SJSA1 (cell line): ENCODE measurements at regions not wholly inside any gene's neighbourhood (a gene's known extent, or its start where the extent isn't known, plus 50 kb on each side); places are given as distances from the start of the nearest gene placed in this dataset.

Experiments used
- DNase-seq, 2 experiments: peaks; one replicate each; pipeline ENCODE4 v3.0.0-alpha.2; 2015 to 2020; ENCODE audit warnings: low spot score in 2 of 2, low read depth in 1 of 2
- H3K27ac ChIP-seq: fragments of 250-450 bp; sonication (Bioruptor Pico); 2 replicates; pipeline ENCODE4 v1.5.1; 2020; ENCODE audit warnings: mild to moderate bottlenecking, moderate library complexity
- H3K27me3 ChIP-seq: fragments of 250-450 bp; sonication (Bioruptor Pico); replicated peaks from 2 replicates; pipeline ENCODE4 v1.5.1; 2020; ENCODE audit warnings: mild to moderate bottlenecking, moderate library complexity
- H3K36me3 ChIP-seq: fragments of 250-450 bp; sonication (Bioruptor Pico); 2 replicates; pipeline ENCODE4 v1.5.1; 2020; ENCODE audit warnings: mild to moderate bottlenecking
- H3K4me1 ChIP-seq: fragments of 250-450 bp; sonication (Bioruptor Pico); replicated peaks from 2 replicates; pipeline ENCODE4 v1.6.1; 2021; ENCODE audit warnings: mild to moderate bottlenecking
- H3K4me3 ChIP-seq: fragments of 250-450 bp; sonication (Bioruptor Pico); 2 replicates; pipeline ENCODE4 v1.5.1; 2020; ENCODE audit warnings: mild to moderate bottlenecking
- H3K9me3 ChIP-seq: fragments of 250-450 bp; sonication (Bioruptor Pico); replicated peaks from 2 replicates; pipeline ENCODE4 v1.5.1; 2020; ENCODE audit warnings: mild to moderate bottlenecking

GRCh38 chr6:92879526-92879925 lies 539.8 kb downstream of the EPHA7 start:
- Histone ChIP-seq H3K9me3 (0 out of 2 replicates have a peak, but pooled peaks cover 4% of the 10 kb centered on the region), H3K27ac (no peak overlapping the region), H3K36me3 (no peaks in the 10 kb centered on the region), H3K27me3 (no peaks in the 10 kb centered on the region), H3K4me1 (no peaks in the 10 kb centered on the region), H3K4me3 (no peak overlapping the region)
- no peak for DNase-seq

- Histone ChIP-seq H3K27me3 (no peaks in the 10 kb centered on the region), H3K27ac (no peak overlapping the region), H3K9me3 (no peaks in the 10 kb centered on the region), H3K36me3 (no peaks in the 10 kb centered on the region), H3K4me1 (no peaks in the 10 kb centered on the region), H3K4me3 (no peak overlapping the region)
- DNase-seq = no peak
Measured at GRCh38 chr6:92864966-92865555, 554.3 kb downstream of the EPHA7 start.

- DNase-seq = no peak
- Histone ChIP-seq H3K27ac (no peak overlapping the region), H3K4me1 (no peaks in the 10 kb centered on the region), H3K36me3 (no peaks in the 10 kb centered on the region), H3K9me3 (peaks cover 3% of the 10 kb centered on the region; the same call in 1 of the 2 replicates), H3K4me3 (no peak overlapping the region), H3K27me3 (no peaks in the 10 kb centered on the region)
Measured at GRCh38 chr6:92849636-92850035, 569.7 kb downstream of the EPHA7 start.

GRCh38 chr6:92848901-92849300 lies 570.5 kb downstream of the EPHA7 start:
- no peaks in the 10 kb centered on the region for H3K36me3 ChIP-seq
- no peak overlapping the region for H3K27ac ChIP-seq
- H3K9me3 ChIP-seq = peaks cover 3% of the 10 kb centered on the region; the same call in 1 of the 2 replicates
- no peak overlapping the region for H3K4me3 ChIP-seq
- no peaks in the 10 kb centered on the region for H3K27me3 ChIP-seq
- no peak for DNase-seq
- H3K4me1 ChIP-seq = no peaks in the 10 kb centered on the region

- no peak overlapping the region for H3K27ac ChIP-seq
- H3K4me1 ChIP-seq = no peaks in the 10 kb centered on the region
- H3K36me3 ChIP-seq = no peaks in the 10 kb centered on the region
- H3K27me3 ChIP-seq = no peaks in the 10 kb centered on the region
- H3K4me3 ChIP-seq = no peak overlapping the region
- peaks cover 3% of the 10 kb centered on the region; the same call in 1 of the 2 replicates for H3K9me3 ChIP-seq
- DNase-seq = no peak
Measured at GRCh38 chr6:92848459-92848858, 570.9 kb downstream of the EPHA7 start.

- no peak for DNase-seq
- peaks cover 3% of the 10 kb centered on the region; the same call in 1 of the 2 replicates for H3K9me3 ChIP-seq
- H3K27ac ChIP-seq = no peak overlapping the region
- H3K4me3 ChIP-seq = no peak overlapping the region
- no peaks in the 10 kb centered on the region for H3K27me3 ChIP-seq
- no peaks in the 10 kb centered on the region for H3K36me3 ChIP-seq
- no peaks in the 10 kb centered on the region for H3K4me1 ChIP-seq
Measured at GRCh38 chr6:92847988-92848387, 571.4 kb downstream of the EPHA7 start.

- no peaks in the 10 kb centered on the region for H3K4me1 ChIP-seq
- H3K27me3 ChIP-seq = no peaks in the 10 kb centered on the region
- no peak for DNase-seq
- H3K4me3 ChIP-seq = no peak overlapping the region
- no peaks in the 10 kb centered on the region for H3K36me3 ChIP-seq
- H3K9me3 ChIP-seq = no peaks in the 10 kb centered on the region
- no peak overlapping the region for H3K27ac ChIP-seq
Measured at GRCh38 chr6:92840246-92840930, 579.0 kb downstream of the EPHA7 start.

GRCh38 chr6:92828788-92829187 lies 590.6 kb downstream of the EPHA7 start:
- H3K27me3 ChIP-seq = no peaks in the 10 kb centered on the region
- H3K27ac ChIP-seq = no peak overlapping the region
- no peak overlapping the region for H3K4me3 ChIP-seq
- no peaks in the 10 kb centered on the region for H3K9me3 ChIP-seq
- H3K4me1 ChIP-seq = no peaks in the 10 kb centered on the region
- no peaks in the 10 kb centered on the region for H3K36me3 ChIP-seq
- no peak for DNase-seq

GRCh38 chr6:92827104-92827503 lies 592.3 kb downstream of the EPHA7 start:
- no peaks in the 10 kb centered on the region for H3K27me3 ChIP-seq
- H3K4me1 ChIP-seq = no peaks in the 10 kb centered on the region
- H3K4me3 ChIP-seq = no peak overlapping the region
- no peak overlapping the region for H3K27ac ChIP-seq
- no peaks in the 10 kb centered on the region for H3K36me3 ChIP-seq
- DNase-seq = no peak
- H3K9me3 ChIP-seq = no peaks in the 10 kb centered on the region

GRCh38 chr6:92826633-92827032 lies 592.7 kb downstream of the EPHA7 start:
- H3K36me3 ChIP-seq = no peaks in the 10 kb centered on the region
- no peak for DNase-seq
- H3K4me3 ChIP-seq = no peak overlapping the region
- H3K27ac ChIP-seq = no peak overlapping the region
- no peaks in the 10 kb centered on the region for H3K4me1 ChIP-seq
- H3K9me3 ChIP-seq = no peaks in the 10 kb centered on the region
- H3K27me3 ChIP-seq = no peaks in the 10 kb centered on the region

GRCh38 chr6:92822222-92822621 lies 597.1 kb downstream of the EPHA7 start:
- Histone ChIP-seq H3K27ac (no peak overlapping the region), H3K9me3 (no peaks in the 10 kb centered on the region), H3K4me1 (no peaks in the 10 kb centered on the region), H3K27me3 (no peaks in the 10 kb centered on the region), H3K4me3 (no peak overlapping the region), H3K36me3 (no peaks in the 10 kb centered on the region)
- no peak for DNase-seq

- H3K4me1 ChIP-seq = no peaks in the 10 kb centered on the region
- no peaks in the 10 kb centered on the region for H3K36me3 ChIP-seq
- H3K27ac ChIP-seq = no peak overlapping the region
- no peaks in the 10 kb centered on the region for H3K27me3 ChIP-seq
- H3K4me3 ChIP-seq = no peak overlapping the region
- no peaks in the 10 kb centered on the region for H3K9me3 ChIP-seq
- no peak for DNase-seq
Measured at GRCh38 chr6:92820601-92821000, 598.8 kb downstream of the EPHA7 start.

GRCh38 chr6:92810913-92811312 lies 608.4 kb downstream of the EPHA7 start:
- DNase-seq = no peak
- no peak overlapping the region for H3K27ac ChIP-seq

GRCh38 chr6:92806254-92806653 lies 613.1 kb downstream of the EPHA7 start:
- Histone ChIP-seq H3K4me1 (no peaks in the 10 kb centered on the region), H3K9me3 (no peaks in the 10 kb centered on the region), H3K36me3 (no peaks in the 10 kb centered on the region), H3K27ac (no peak overlapping the region), H3K4me3 (no peak overlapping the region), H3K27me3 (no peaks in the 10 kb centered on the region)
- DNase-seq = no peak

More at GRCh38 chr6:92810913-92811312, 608.4 kb downstream of the EPHA7 start:
- Histone ChIP-seq H3K4me3 (no peak overlapping the region), H3K9me3 (no peaks in the 10 kb centered on the region), H3K27me3 (no peaks in the 10 kb centered on the region), H3K4me1 (no peaks in the 10 kb centered on the region), H3K36me3 (no peaks in the 10 kb centered on the region)
